ENCODE measurements at regions not wholly inside any gene's neighbourhood (a gene's known extent, or its start where the extent isn't known, plus 50 kb on each side); places are given as distances from the start of the nearest gene placed in this dataset.
"Not testable (repeated sequence)": the region's sequence is repeated elsewhere in the genome, so short reads cannot be mapped to it uniquely, and the experiment has no call there.

- in situ Hi-C loops (cut with HindIII; ENCODE audit: low pct_unique_long_range_greater_than_20kb, low sequenced_read_pairs): no loop called here
- DNase-seq (ENCODE audit: low read depth, low spot score): no peak
Measured at GRCh38 chr12:38016602-38017001, 300.0 kb upstream of the ALG10B start.

DNA sequence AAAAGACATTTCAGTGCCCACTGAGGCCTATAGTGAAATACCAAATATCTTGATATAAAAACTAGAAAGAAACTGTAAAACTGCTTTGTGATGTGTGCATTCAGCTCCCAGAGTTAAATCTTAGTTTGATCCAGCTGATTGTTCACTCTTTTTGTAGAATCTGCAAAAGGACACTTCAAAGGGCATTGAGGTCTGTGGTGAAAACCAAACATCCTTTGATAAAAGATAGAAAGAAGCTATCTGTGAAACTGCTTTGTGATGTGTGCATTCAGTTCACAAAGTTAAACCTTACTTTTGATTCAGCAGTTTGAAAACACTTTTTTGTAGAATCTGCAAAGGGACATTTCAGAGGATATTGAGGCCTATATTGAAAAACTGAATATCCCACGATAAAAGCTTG lies 290.7 kb upstream of the ALG10B start:
- in situ Hi-C loops (cut with HindIII; ENCODE audit: low pct_unique_long_range_greater_than_20kb, low sequenced_read_pairs): no loop called here
- DNase-seq (ENCODE audit: low read depth, low spot score): no peak

GRCh38 chr12:38053113-38053512 lies 263.5 kb upstream of the ALG10B start:
- DNase-seq (ENCODE audit: low read depth, low spot score): no peak
- in situ Hi-C loops (cut with HindIII; ENCODE audit: low pct_unique_long_range_greater_than_20kb, low sequenced_read_pairs): no loop called here

GRCh38 chr12:38053655-38054464 lies 262.7 kb upstream of the ALG10B start:
- peak; percentile 90 for DNase-seq (ENCODE audit: low read depth, low spot score)
- in situ Hi-C loops (cut with HindIII; ENCODE audit: low pct_unique_long_range_greater_than_20kb, low sequenced_read_pairs): no loop called here

DNA sequence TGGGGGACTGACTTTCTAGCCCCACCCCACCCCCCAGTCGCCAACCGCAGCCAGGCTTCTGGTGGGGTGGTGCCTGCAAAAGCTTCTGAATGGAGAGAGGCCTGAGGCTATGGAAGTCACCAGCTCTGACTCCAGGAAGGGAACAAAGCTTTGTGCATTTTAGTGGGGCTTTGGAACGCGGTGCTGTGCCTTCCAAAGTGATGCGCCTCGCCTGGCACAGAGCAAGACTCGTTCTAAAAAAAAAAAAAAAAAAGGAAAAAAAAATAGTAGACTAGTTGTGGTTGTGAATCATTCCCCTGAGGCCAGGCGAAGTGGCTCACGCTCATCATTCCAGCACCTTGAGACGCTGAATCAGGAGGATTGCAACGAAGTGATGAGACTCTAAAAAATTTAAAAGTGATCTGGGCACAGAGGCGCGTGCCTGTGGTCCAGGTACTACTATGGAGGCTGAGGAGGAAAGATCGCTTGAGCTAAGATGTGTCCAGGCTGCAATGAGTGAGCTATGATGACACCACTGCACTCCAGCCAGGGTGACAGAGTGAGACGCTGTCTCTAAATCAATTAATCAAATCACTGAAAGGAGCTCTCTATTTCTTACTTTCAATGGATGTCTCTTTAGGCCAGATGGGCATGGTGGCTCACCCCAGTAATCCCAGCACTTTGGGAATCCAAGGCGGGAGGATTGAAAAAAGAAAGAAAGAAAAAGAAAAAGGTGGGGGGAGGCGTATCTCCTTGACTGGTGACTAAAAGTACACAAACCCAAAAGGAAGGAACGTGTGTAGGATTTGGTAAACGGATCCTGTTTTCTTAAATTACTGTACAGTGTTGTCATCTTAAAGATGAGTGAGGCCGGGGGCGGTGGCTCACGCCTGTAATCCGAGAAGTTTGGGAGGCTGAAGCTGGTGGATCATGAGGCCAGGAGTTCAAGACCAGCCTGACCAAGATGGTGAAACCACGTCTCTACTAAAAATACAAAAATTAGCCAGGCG lies 259.6 kb upstream of the ALG10B start:
- peak; percentile 51 for DNase-seq (ENCODE audit: low read depth, low spot score)
- in situ Hi-C loops (cut with HindIII; ENCODE audit: low pct_unique_long_range_greater_than_20kb, low sequenced_read_pairs): no loop called here

DNA sequence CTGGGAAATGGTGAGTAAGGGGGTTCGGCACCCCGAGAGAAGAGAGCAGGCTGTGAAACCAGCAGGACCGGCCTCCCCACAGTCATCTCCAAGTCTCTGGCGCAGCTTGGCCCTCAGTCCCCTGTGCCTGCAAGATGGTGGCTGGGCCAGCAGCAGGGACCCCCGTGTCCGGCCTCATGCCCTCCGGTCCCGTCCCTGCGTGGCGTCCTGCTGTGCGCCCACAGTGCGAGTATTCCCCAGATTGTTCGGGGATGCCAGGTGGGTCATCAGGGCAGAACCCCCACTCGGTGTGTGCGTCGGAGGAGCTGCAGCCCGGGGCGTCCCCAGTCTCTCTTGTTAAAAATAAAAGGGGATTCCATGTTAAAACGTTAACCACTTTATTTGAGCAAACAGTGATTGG lies 216.9 kb upstream of the ALG10B start:
- no peak for DNase-seq (ENCODE audit: low read depth, low spot score)
- in situ Hi-C loops (cut with HindIII; ENCODE audit: low pct_unique_long_range_greater_than_20kb, low sequenced_read_pairs): no loop called here

DNA sequence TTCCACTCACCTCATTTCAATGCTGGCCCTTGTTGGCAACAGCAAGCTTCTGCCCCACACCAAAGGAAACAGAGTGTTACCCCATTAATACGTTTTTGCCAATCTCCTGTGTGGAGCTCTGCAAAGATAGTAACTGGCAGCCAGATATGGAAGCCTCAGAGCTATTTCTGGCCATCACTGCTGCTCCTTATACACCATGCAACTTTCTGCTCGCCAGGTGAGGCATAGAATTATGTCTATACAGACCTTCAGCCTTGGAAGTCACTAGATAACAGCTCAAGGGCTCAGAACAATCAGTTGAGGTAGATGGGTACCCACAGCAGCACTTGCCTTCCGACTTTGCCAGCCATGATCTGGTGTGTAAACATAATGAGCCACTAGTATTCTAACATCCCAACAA lies 214.8 kb upstream of the ALG10B start:
- in situ Hi-C loops (cut with HindIII; ENCODE audit: low pct_unique_long_range_greater_than_20kb, low sequenced_read_pairs): no loop called here

GRCh38 chr12:38102197-38102596 lies 214.4 kb upstream of the ALG10B start:
- no peak for DNase-seq (ENCODE audit: low read depth, low spot score)
- in situ Hi-C loops (cut with HindIII; ENCODE audit: low pct_unique_long_range_greater_than_20kb, low sequenced_read_pairs): no loop called here

More for the DNA sequence above, 214.8 kb upstream of the ALG10B start:
- no peak for DNase-seq (ENCODE audit: low read depth, low spot score)

DNA sequence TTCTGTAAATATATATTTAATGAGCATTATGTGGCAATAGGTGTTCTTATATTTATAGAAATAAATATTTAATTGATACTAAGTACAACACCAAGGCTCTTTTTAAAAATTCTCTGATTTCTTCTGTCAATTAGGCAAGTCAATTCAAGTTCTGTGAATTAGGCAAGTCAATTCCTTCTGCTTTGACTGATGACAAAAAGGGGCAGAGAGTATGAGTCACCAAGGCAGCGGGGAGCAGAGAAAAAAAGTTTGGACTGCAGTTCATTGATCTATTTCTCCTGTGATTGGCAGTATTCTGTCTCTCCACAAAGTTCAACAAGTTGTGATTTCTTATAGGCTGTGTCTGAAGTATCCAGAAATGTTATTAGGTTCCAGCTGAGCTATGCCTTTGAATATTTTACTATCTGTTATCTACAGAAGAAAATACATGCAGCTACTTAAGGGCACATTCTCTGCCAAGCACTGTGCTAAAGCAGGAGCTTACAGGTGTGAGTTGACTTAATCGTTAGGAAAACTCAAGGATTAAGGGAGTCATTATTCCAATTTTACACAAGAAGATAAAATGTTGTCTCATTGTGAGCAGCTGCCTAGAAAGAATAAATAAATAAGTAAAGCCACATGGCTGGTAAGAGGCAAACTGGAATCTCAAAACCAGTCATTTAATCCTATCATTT lies 206.4 kb upstream of the ALG10B start:
- in situ Hi-C loops (cut with HindIII; ENCODE audit: low pct_unique_long_range_greater_than_20kb, low sequenced_read_pairs): no loop called here
- DNase-seq (ENCODE audit: low read depth, low spot score): no peak

DNA sequence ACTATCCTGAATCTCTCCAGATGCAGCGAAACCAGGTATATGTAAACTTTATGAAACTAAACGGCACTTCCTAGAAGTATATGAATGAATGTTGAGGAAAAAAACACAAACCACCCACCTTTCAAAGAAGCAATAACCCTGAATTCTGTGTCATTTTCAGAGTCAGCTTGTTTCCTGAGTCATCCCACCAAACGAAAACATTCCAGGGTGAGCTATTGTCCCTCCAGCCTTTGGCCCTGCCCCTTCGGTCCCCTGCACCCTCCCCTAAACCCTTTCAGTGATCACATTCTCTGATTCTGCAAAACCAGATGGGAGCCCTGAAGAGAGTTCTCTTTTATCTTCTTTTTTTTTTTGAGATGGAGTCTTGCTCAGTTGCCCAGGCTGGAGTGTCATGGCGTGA lies 202.6 kb upstream of the ALG10B start:
- DNase-seq (ENCODE audit: low read depth, low spot score): no peak
- in situ Hi-C loops (cut with HindIII; ENCODE audit: low pct_unique_long_range_greater_than_20kb, low sequenced_read_pairs): no loop called here

- in situ Hi-C loops (cut with HindIII; ENCODE audit: low pct_unique_long_range_greater_than_20kb, low sequenced_read_pairs): no loop called here
- no peak for DNase-seq (ENCODE audit: low read depth, low spot score)
Measured at GRCh38 chr12:38116968-38117367, 199.6 kb upstream of the ALG10B start.

DNA sequence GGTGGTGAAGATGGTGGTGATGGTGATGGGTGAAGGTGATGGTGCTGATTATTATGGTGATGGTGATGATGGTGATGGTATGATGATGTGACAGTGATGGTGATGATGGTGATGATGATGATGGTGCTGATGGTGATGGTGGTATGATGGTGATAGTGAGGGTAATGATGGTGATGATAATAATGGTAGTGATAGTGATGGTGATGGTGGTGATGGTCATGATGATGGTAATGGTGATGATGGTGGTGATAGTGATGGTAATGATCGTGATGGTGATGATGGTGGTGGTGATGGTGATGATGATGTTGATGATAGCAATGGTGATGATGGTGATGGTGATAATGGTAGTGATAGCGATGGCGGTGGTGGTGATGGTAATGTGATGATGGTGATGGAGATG lies 197.9 kb upstream of the ALG10B start:
- DNase-seq (ENCODE audit: low read depth, low spot score): no peak
- in situ Hi-C loops (cut with HindIII; ENCODE audit: low pct_unique_long_range_greater_than_20kb, low sequenced_read_pairs): no loop called here

DNA sequence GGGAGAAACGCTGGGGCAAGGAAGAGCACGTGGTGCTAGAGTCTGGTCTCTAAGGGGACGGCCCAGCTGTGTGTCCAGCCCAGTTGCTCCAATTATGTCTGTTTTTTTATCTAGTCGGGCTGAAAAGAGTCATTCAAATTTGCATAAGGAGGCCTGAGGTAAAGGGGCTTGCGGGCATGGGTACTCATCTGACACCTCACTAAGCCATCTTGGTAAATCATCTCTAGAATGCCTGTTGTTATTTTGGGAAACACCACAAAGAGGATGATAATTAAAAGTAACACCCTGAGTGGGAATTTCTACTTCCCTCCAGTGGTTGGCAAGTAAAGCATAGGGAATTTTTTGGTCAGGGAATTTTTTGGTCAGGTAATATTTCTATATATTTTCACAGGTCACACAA lies 196.1 kb upstream of the ALG10B start:
- in situ Hi-C loops (cut with HindIII; ENCODE audit: low pct_unique_long_range_greater_than_20kb, low sequenced_read_pairs): no loop called here
- no peak for DNase-seq (ENCODE audit: low read depth, low spot score)

DNA sequence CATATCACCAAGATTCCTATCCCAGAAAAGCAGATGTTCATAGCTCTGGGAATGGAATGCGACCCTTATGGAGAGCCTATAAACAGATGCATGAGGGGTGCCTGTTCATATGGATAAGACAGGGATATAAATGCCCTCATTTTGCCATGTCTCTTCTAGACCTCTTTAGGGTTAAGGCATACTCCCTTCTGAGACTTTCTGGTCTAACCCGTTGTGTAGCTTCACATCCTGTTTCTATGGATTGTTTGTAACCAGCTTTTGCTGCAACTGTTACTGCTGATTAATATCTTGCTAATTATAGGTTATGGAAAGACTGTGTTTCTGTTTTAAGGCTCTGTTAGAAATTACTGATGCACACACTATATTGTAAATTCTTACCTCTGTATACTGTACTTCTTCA lies 193.5 kb upstream of the ALG10B start:
- DNase-seq (ENCODE audit: low read depth, low spot score); in situ Hi-C loops (cut with HindIII; ENCODE audit: low pct_unique_long_range_greater_than_20kb, low sequenced_read_pairs): not testable (repeated sequence)

DNA sequence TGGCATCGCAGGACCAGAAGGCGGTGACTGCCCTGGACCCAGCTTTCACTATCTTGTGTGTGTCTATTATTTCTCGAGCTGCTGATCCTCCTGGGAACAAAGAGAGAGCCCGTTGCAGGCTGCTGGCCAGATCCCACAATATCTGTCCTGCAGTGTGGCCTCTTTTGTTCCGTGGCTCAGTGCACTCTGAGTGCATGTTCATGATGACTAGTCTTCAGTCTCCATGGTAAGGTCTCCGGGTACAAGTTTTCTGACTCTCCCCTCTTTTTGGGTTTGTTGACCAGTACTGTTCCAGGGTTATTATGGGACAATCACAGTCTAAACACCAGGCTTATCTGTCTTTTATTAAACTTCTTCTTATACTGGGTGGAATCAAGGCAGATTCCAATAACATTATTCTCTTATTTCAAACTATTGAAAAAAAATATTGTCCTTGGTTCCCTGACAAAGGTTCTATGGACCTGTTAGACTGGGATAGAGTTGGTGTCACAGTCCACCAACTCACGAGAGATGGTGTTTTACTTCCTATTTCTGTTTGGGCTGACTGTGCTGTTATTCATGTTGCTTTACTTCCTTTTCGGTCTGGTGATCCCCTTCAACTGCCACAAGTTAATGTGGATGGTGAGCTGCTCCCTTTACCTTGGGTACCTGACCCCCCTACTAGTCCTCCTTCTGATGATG lies 192.9 kb upstream of the ALG10B start:
- in situ Hi-C loops (cut with HindIII; ENCODE audit: low pct_unique_long_range_greater_than_20kb, low sequenced_read_pairs): no loop called here
- DNase-seq (ENCODE audit: low read depth, low spot score): no peak

DNA sequence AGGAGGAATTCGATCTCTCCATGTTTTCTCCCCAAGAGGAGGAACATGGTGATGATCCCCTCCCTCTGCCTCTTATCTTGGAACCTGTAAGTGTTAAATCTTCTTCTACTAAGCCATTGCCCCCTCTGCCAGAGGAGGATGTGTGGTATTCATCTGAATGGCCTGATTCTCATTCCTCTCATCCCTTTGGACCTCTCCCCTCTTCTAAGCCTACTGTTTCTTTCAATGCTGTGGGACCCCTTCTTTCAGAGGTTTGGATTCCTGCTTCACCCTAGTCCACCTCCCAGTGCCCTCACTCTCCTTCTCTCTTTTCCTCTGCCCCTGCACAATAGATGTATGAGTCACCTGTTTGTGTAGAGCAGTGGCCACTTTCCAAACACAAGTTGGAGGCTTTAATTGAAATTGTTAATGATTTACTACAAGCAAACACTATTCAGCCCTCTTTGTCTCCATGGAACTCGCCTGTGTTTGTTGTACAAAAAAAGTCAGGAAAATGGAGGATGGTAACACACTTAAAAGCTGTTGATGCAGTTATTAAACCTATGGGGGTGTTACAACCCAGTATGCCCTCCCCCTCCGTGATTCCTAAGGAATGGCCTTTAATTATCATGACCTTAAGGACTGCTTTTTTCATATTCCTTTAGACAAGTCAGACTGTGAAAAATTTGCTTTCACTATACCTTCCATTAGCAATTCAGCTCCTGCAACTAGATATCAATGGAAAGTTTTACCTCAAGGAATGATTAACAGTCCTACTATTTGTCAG lies 192.1 kb upstream of the ALG10B start:
- DNase-seq (ENCODE audit: low read depth, low spot score): no peak
- in situ Hi-C loops (cut with HindIII; ENCODE audit: low pct_unique_long_range_greater_than_20kb, low sequenced_read_pairs): no loop called here

- no peak for DNase-seq (ENCODE audit: low read depth, low spot score)
- in situ Hi-C loops (cut with HindIII; ENCODE audit: low pct_unique_long_range_greater_than_20kb, low sequenced_read_pairs): no loop called here
Measured at GRCh38 chr12:38132139-38132538, 184.4 kb upstream of the ALG10B start.

All from SK-MEL-5 (cell line).